GM12892 (cell line): ENCODE measurements at regions not wholly inside any gene's neighbourhood (a gene's known extent, or its start where the extent isn't known, plus 50 kb on each side); places are given as distances from the start of the nearest gene placed in this dataset.

ENCODE experiments used
- POLR2A ChIP-seq: IDR thresholded peaks from 2 replicates; pipeline ENCODE4 v1.6.1; 2011; ENCODE audit warnings: low read depth, low read length, control low read depth
- POLR2AphosphoS5 ChIP-seq: IDR thresholded peaks from 2 replicates; pipeline ENCODE4 v1.6.1; 2011; ENCODE audit warnings: low read depth, low read length, control low read depth
- TAF1 ChIP-seq: IDR thresholded peaks from 2 replicates; pipeline ENCODE4 v1.6.1; 2011; ENCODE audit warnings: low read depth, mild to moderate bottlenecking, control low read depth, low read length, borderline replicate concordance

DNA sequence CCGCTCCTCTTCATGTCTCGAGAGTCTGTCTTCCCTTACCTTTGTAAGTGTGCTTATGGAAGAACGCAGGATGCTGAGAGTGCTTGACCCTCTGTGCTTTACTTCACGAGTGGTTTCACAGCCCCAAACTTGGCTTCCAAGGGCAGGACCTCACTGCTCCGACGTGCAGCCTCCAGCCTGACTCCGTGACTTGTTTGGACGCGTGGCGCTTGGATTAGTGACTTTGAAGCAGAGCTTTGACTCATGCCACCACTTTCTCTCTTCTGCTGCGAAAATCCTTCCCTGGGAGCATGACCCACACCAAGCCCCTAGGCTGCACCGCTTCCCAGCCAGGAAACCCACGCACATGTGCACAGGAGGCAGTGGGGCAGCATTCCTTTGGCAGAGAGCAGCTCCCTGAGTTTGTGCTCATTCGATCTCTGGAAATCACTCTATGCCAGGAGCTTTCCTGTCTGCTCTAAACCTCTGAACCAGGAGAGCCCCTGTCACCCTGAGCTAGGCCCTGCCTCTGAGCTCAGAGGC lies 207.8 kb upstream of the HS6ST1 start:
- no peak for TF ChIP-seq POLR2AphosphoS5
- TF ChIP-seq TAF1, result no peak
- TF ChIP-seq POLR2A, result no peak
